GM18498 (cell line): ENCODE measurements at regions not wholly inside any gene's neighbourhood (a gene's known extent, or its start where the extent isn't known, plus 50 kb on each side); places are given as distances from the start of the nearest gene placed in this dataset.

Source experiments
- ATAC-seq: cut with Tn5 transposase; IDR thresholded peaks from one replicate; pipeline ENCODE4 v1.9.1; 2021; ENCODE audit warnings: mild to moderate bottlenecking, moderate library complexity; ENCODE audit not compliant: unreplicated experiment

DNA sequence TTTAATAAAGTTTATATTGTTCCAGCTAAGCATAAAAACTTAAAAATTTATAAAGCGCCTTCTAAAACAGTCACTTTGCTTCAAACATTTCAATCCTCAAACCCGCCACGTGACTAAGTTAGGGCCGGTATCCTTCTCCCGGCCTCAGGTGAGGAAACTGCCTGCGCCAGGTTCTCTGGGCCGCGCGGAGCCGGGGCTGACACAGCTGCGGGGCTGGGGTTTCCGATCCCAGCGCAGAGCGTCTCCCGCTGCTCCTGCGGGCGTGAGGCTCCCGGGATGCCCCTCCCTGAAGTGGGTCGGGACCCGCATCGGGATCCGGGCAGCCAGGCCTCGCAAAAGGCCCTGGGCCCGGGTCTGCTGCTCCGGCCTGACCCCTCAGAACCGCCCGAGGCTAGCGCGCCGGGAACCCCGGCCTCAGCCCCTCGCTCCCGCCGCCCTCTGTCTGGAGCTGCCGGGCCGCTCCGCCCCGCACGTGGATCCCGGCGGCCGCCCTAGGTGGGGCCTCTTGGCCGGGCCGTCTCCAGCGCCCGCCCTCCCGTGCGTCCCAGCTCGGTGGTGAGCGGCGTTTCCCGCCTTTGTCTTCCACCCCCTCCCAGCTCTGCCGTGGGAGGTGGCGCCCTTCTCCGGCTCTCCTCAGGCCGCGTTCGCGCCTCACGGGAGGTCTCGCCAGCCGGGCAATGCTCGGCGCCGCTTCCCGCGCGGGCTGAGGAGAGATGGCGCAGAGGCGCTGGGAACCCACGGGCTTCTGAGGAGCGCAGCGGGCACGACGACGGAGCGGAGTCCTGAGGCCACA lies 267.9 kb downstream of the DLL1 start:
- ATAC-seq = no peak

GRCh38 chr6:170022291-170022722 lies 268.6 kb downstream of the DLL1 start:
- ATAC-seq = no peak

GRCh38 chr6:170021579-170021978 lies 269.3 kb downstream of the DLL1 start:
- no peak for ATAC-seq

DNA sequence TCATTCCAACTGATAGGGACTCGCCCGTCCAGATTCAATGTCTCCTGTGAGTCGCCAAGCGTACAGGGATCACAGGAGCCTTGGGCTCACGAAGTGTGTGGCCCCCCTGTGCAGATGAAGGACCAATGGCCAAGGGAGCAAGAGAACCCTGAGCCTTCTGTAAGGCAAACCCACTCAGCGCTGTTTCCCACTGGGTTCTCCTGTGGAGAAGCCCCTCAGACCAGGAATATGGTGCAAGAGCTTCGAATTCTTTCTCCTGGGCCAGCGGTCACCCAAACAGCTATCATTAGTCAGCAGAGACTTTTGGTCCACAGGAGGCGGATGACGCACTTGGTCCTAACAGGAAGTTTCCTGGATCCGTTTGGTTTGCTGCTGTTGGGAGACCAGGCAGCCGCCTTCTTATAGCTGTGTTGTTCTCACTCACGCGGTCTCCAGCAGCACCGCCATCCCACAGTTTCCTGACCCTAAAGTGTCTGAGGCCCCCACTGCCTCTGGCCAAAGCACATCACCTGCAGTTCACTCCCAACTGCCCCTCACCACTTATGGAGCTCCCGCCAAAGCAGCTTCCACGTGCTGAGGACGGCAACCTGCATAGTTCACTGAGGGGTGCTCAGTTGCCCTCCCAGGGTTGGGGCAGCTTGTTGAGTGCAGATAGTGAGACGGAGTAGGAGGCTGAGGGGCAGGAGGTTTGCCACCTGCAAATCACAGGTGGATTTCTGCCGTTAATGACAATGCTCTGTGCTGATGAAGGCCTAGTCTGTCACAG lies 268.6 kb downstream of the ERMARD start:
- ATAC-seq = no peak

GRCh38 chr6:170018936-170019817 lies 267.8 kb downstream of the ERMARD start:
- ATAC-seq = no peak

- no peak for ATAC-seq
These were observed 267.1 kb downstream of the ERMARD start for GRCh38 chr6:170018422-170018935.

- no peak for ATAC-seq
These were observed 266.3 kb downstream of the ERMARD start for GRCh38 chr6:170017603-170018320.

DNA sequence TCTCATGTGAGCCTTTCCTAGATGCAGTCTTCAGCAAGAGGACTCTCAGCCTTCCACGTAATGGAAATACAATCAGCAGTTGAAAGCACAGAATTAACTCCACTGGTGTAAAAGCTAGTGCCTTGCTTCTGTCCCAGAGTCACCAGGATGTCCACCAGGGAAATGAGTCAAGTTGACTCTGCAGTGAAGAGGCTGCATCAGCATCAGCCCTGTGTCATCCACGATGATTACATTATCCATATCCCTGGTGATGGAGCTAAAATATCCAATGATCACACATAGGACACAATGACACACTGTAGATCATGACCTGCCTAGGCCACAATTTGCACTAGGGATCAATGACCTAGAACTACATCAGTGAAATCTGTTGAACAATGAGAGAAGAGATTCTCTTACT lies 262.4 kb downstream of the ERMARD start:
- ATAC-seq = no peak

DNA sequence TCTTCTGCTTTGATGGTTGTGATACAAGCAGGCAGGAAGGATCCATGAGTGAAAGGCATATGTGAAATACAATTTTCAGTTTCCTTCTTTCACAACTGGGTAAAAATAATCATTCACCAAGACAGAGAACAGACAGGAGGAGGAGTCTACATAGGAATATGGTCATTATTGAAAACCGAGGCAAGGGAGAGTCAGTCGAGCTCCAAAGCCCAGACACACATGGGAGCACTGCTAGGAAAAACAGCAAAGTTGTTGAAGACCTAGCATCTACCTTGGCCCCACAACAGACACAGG lies 260.6 kb downstream of the ERMARD start:
- no peak for ATAC-seq

DNA sequence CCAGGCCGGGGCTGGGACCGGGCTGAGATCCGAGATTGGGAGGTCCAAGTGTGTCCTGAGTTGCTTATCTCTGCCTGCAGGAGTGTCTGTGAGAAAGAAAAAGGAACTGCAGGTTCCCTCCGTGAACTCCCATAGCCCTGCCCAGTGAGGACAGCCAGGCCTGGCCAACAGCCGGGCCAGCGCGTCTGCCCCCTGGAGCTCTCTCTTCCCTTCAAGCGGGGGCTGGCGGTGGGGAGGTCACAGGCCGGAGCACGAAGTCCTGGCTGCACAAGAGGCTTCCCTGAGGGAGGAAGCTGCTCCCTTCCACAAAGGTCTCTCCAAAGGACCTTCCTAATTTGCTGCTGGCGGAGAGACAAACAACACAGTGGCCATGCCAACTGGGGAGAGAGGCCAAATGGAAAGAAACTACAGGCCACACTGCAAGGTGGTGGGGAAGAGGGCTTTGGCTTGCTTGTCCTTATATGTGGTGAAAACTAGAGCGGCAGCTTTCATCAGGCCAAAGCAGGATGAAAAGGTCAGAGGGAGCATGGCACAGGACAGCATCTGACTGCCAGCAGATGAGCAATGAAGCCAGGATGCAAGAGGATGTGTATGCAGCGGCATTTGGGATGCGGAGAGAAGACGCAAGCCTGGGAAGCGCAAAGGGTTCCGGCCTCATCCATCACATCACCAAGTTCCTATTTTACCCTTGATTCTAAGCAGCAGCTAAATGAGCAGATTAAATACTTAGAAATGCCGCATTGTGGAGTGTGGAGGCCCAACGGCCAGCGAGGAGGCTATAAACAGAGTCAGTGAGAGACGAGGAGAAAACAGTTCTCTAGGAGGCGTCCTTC lies 260.0 kb downstream of the ERMARD start:
- ATAC-seq = no peak

DNA sequence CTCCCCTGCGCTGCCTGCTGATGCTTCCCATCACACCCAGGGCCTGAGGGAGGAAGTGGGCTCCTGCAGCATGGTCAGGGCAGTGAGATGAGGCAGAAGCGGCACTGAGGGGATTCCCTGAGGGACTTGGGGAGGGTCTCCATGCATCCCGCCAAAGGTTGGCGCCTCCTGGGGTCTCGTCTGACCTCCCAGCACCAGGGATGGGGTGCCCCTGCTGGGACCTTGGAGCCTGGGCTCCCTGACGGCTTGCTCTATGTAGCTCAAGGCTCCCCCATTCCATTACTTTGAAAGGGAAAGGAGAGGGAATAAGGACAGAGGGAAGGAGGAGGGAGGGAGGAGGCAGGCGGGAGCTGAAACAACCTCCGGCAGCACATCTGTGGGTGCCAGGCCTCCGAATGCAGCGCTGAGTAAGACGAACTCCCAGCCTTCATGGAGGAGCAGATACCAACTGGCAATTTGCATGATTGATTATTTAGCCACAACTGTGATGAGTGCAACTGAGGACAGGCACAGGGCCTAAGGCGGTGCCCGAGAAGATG lies 259.3 kb downstream of the ERMARD start:
- ATAC-seq = no peak

DNA sequence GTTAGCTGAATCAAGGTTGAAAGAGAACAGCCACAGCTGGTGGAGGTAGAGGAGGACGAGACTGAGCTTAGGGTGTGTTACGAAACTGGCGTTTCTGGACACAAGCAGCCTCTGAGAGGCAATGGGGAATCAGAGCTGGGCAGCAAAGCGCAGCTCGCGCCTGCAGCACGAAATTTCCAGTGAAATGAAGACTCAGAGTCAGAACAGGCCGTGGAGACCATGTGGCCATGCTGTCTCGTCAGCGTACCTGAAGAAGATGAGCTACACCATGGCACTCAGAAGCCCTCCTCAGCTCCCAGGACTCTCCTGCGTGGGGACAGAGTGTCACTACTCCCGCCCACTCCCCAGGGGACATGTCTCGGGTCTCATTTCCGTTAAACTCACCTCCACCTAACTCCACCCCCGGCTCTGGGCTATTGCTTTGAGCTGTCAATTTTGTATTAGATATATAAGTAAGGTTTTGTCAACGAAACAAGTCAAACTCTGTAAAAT lies 256.9 kb downstream of the ERMARD start:
- no peak for ATAC-seq

- no peak for ATAC-seq
These were observed 256.3 kb downstream of the ERMARD start for GRCh38 chr6:170007468-170008293.

GRCh38 chr6:170006900-170007467 lies 255.6 kb downstream of the ERMARD start:
- ATAC-seq = no peak

- ATAC-seq = no peak
These were observed 254.9 kb downstream of the ERMARD start for GRCh38 chr6:170006071-170006899.

DNA sequence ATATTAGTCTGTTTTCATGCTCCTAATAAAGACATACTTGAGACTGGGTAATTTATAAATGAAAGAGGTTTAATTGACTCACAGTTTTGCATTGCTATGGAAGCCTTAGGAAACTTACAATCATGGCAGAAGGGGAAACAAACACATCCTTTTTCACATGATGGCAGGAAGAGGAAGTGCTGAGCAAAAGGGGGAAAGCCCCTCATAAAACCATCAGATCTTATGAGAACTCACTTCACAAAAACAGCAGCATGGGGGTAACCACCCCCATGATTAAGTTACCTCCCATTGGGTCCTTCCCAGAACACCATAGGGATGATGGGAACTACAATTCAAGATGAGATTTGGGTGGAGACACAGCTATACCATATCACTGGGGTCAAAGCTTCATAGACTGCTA lies 254.2 kb downstream of the ERMARD start:
- ATAC-seq = no peak

- no peak for ATAC-seq
These were observed 253.3 kb downstream of the ERMARD start for GRCh38 chr6:170004585-170005210.
